ENCODE measurements at regions not wholly inside any gene's neighbourhood (a gene's known extent, or its start where the extent isn't known, plus 50 kb on each side); places are given as distances from the start of the nearest gene placed in this dataset.

DNA sequence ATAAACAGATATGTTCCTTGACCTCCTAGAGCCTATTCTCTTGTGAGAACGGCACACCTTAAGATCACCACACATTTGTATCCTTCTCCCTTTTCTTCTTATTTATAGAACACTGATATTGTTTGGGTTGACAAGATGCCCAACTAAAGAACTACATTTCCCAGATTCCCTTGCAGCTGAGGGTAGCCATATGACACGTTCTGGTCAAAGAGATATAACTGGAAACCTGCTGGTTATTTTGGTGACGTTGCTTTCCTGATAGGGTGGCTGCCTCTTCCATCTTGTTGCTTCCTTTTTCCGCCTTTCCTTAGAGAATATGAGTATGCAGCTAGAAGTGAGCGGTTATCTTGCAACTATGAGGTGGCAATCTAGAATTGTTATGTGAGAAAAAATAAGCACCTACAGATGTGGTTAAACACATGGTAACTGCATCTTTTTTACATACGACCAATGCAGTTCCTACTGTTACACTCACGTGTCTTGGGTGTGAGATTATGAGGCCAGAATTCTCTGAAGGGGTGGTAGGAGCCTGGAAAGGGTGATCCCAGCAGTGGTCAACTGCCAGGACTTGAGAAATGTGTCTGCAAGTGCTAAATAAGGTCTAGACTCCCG, 72.9 kb downstream of the SEC61B start:
- no peak overlapping the region for H3K4me3 ChIP-seq
- TF ChIP-seq POLR2AphosphoS5 (IDR thresholded peaks at IDR 0.05) (no peak), EP300 (IDR thresholded peaks at IDR 0.05) (no peak), POLR2A (IDR thresholded peaks at IDR 0.05) (no peak)
- TF ChIP-seq, protein P1, sequence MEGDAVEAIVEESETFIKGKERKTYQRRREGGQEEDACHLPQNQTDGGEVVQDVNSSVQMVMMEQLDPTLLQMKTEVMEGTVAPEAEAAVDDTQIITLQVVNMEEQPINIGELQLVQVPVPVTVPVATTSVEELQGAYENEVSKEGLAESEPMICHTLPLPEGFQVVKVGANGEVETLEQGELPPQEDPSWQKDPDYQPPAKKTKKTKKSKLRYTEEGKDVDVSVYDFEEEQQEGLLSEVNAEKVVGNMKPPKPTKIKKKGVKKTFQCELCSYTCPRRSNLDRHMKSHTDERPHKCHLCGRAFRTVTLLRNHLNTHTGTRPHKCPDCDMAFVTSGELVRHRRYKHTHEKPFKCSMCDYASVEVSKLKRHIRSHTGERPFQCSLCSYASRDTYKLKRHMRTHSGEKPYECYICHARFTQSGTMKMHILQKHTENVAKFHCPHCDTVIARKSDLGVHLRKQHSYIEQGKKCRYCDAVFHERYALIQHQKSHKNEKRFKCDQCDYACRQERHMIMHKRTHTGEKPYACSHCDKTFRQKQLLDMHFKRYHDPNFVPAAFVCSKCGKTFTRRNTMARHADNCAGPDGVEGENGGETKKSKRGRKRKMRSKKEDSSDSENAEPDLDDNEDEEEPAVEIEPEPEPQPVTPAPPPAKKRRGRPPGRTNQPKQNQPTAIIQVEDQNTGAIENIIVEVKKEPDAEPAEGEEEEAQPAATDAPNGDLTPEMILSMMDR (IDR thresholded peaks at IDR 0.05) = no peak
- H3K27ac ChIP-seq = no peak overlapping the region
- H3K9me3 ChIP-seq = no peaks in the 10 kb centered on the region
- WGBS, 2 donors (ENCODE audit: low coverage in 1 of 2) = 48 to 83% methylated on average over 4 to 7 of the region's 8 CpGs
- no peaks in the 10 kb centered on the region for H3K36me3 ChIP-seq
- ATAC-seq = no peak
- peaks cover 0 to 7% (median 0%) of the 10 kb centered on the region in 3 donors for H3K4me1 ChIP-seq
- no peaks in the 10 kb centered on the region for H3K27me3 ChIP-seq

DNA sequence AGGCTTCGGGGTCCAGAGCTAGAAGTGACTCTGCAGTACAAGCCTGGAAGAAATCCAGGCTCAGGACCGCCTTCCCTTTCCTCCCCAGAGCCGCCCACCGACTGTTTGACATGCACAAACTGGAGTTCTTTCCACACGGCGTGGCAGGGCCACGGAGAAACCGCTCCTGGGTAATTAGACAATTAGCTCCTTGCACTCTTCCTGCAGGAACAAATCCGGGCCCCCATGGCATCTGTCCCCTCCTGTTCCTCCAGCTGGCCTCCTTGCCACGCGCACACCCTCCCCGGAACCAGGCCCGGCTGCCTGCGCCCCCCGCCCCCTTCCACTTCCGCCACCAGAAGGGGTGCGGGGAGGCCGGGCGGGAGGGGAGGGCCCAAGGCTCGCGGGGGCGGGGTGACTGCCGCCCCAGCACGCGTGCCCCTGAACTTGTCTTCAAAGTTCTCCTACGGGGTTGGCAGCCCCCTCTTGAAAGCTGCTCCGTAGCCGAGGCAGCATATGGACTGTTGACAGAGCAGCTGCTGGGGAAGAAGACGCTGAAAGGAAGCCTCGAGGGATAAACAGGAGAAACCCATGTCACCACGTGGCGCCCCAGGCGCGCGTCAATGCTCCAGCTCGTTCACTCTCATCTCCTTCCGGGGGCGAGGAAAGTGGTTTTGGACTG, 74.3 kb downstream of the SEC61B start:
- peak; percentile 30 for ATAC-seq
- TF ChIP-seq EP300 (IDR thresholded peaks at IDR 0.05) (no peak), POLR2A (IDR thresholded peaks at IDR 0.05) (no peak), POLR2AphosphoS5 (IDR thresholded peaks at IDR 0.05) (no peak)
- TF ChIP-seq, protein P1 (IDR thresholded peaks at IDR 0.05) = no peak
- WGBS, 2 donors (ENCODE audit: low coverage in 1 of 2) = 27 to 28% methylated on average over 9 to 14 of the region's 38 CpGs
- no peaks in the 10 kb centered on the region for H3K9me3 ChIP-seq
- peak overlapping the region in 1 of 4 donors; percentile 44 for H3K27ac ChIP-seq
- H3K4me3 ChIP-seq = peak overlapping the region; percentile 31 to 40
- peaks cover 0 to 7% (median 0%) of the 10 kb centered on the region in 3 donors for H3K4me1 ChIP-seq
- H3K36me3 ChIP-seq = no peaks in the 10 kb centered on the region
- H3K27me3 ChIP-seq = no peaks in the 10 kb centered on the region

DNA sequence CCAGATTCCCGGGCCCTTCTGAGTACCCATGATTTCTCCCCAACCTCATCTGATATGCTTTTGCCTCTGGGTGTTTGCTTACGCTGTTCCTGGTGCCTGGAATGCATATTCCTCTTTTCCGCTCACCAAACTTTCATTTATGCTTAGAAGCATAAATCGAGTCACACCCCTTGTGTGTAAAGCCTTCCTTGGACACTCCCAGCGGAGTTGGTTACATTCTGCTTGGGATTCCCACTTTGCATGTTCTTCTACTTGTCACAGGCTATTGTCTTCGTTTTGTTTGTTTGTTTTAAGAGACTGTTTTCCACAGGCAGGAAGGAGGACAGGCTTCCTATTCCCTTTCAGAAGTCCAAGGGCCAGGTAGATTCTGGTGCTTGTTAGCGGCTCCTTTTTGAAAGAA, 76.5 kb downstream of the SEC61B start:
- H3K4me1 ChIP-seq = peaks cover 0 to 7% (median 0%) of the 10 kb centered on the region in 3 donors
- H3K36me3 ChIP-seq = no peaks in the 10 kb centered on the region
- H3K27me3 ChIP-seq = no peaks in the 10 kb centered on the region
- no peaks in the 10 kb centered on the region for H3K9me3 ChIP-seq
- H3K27ac ChIP-seq = no peak overlapping the region
- TF ChIP-seq EP300 (IDR thresholded peaks at IDR 0.05) (no peak), POLR2AphosphoS5 (IDR thresholded peaks at IDR 0.05) (no peak), POLR2A (IDR thresholded peaks at IDR 0.05) (no peak)
- TF ChIP-seq, protein P1 (IDR thresholded peaks at IDR 0.05) = no peak
- no peak for ATAC-seq
- WGBS, 2 donors (ENCODE audit: low coverage in 1 of 2) = 73 to 75% methylated on average over 7 of the region's 7 CpGs
- H3K4me3 ChIP-seq = no peak overlapping the region

DNA sequence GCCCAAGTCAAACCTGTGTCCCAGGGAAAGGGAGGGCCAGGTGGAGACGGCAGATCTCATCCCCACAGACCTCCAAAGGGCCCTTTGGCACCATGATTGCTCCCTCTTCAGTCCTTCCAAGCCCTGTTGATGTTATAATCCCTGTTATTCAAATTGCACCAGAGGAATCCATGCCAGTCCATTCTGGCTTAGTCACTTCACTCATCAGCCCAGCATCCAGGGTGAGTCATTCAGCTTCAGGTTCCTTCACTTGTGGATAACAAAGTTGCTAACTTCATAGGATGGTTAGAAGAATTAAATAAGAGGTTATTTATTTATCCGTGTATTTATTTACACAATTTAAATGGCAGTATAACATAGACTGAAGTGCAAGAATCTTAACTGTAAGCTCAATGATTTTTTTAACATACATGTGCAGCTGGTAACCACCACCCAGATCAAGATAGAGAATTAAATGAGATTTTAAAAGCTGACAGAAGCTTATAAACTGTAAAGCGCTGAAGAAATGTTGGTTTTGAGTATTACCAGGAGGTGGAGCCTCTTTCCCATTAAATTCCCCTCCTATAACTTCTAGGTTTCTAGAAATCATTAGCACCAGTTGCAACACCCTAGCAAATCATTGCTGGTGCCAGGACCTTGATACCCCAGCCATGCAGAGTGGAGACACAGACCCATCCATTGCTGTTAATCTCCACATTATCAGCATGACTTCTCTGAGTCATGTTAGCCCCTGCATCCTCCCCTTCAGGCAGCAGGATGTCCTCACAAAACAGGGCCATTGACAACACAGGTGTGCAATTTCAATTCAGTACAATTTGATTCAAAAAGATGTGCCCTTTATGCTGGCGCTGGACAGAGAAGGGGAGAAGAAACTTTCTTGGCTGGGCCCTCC, 77.4 kb downstream of the SEC61B start:
- WGBS, 2 donors (ENCODE audit: low coverage in 1 of 2) = 69 to 73% methylated on average over 3 of the region's 4 CpGs
- no peak overlapping the region for H3K4me3 ChIP-seq
- no peaks in the 10 kb centered on the region for H3K9me3 ChIP-seq
- ATAC-seq = no peak
- TF ChIP-seq, protein P1 (IDR thresholded peaks at IDR 0.05) = peak in 2 of 4 experiments; percentile 13 to 15
- TF ChIP-seq EP300 (IDR thresholded peaks at IDR 0.05) = no peak
- no peaks in the 10 kb centered on the region for H3K27me3 ChIP-seq
- no peaks in the 10 kb centered on the region for H3K36me3 ChIP-seq
- no peak overlapping the region for H3K27ac ChIP-seq
- H3K4me1 ChIP-seq = peaks cover 0 to 7% (median 0%) of the 10 kb centered on the region in 3 donors
